Transverse colon (tissue), 4 donors: ENCODE measurements at regions not wholly inside any gene's neighbourhood (a gene's known extent, or its start where the extent isn't known, plus 50 kb on each side); places are given as distances from the start of the nearest gene placed in this dataset.

Experiments used
- CTCF ChIP-seq, 5 experiments: fragments of 200-600 bp in 3 of 5; fragments of 450-650 bp in 2 of 5; sonication (generic) in 3 of 5; IDR thresholded peaks; 1 replicate in 2 of 5; 2 replicates in 3 of 5; pipeline ENCODE4 v1.5.1; 2016 to 2017; ENCODE audit warnings: antibody characterized with exemption in 5 of 5, inconsistent platforms in 3 of 5, mild to moderate bottlenecking in 2 of 5, moderate library complexity in 1 of 5
- POLR2A ChIP-seq: fragments of 450-650 bp; IDR thresholded peaks from one replicate; pipeline ENCODE4 v1.6.1; 2016; ENCODE audit warnings: antibody characterized with exemption, mild to moderate bottlenecking, moderate library complexity
- POLR2AphosphoS5 ChIP-seq, 3 donors: sonication (generic); formaldehyde crosslinking; IDR thresholded peaks; one replicate each; pipeline ENCODE4 v1.6.1; 2016; ENCODE audit warnings: antibody characterized with exemption in 3 of 3

- TF ChIP-seq CTCF (IDR thresholded peaks at IDR 0.05) = no peak
- TF ChIP-seq POLR2A = no peak
- no peak for TF ChIP-seq POLR2AphosphoS5 (IDR thresholded peaks at IDR 0.05)
Measured at GRCh38 chr6:8789878-8790277, 354.5 kb upstream of the SLC35B3 start.
